RWPE1 (cell line): ENCODE measurements at regions not wholly inside any gene's neighbourhood (a gene's known extent, or its start where the extent isn't known, plus 50 kb on each side); places are given as distances from the start of the nearest gene placed in this dataset.

Experiments
- CTCF ChIA-PET: fragments of 350-600 bp; sonication (Branson Sonifier 250); formaldehyde crosslinking; extraction: SDS; loops from one replicate; lab custom pipeline; 2021; lab: Yijun Ruan, JAX
- POLR2A ChIA-PET: fragments of 400-600 bp; formaldehyde crosslinking; extraction: SDS; loops from one replicate; lab custom pipeline; 2020; ENCODE audit warnings: antibody characterized with exemption; ENCODE audit not compliant: low non-redundant PET; lab: Yijun Ruan, JAX
- DNase-seq: peaks from one replicate; pipeline ENCODE4 v3.0.0; 2012; ENCODE audit warnings: low spot score
- H3K27ac ChIP-seq: fragments of 450-650 bp; 2 replicates; pipeline ENCODE4 v1.5.1; 2017
- TF ChIP-seq, protein P1 (sequence below): fragments of 450-650 bp; conservative IDR thresholded peaks from 2 replicates; pipeline ENCODE4 v1.5.1; 2017; ENCODE audit warnings: low read depth, mild to moderate bottlenecking

DNA sequence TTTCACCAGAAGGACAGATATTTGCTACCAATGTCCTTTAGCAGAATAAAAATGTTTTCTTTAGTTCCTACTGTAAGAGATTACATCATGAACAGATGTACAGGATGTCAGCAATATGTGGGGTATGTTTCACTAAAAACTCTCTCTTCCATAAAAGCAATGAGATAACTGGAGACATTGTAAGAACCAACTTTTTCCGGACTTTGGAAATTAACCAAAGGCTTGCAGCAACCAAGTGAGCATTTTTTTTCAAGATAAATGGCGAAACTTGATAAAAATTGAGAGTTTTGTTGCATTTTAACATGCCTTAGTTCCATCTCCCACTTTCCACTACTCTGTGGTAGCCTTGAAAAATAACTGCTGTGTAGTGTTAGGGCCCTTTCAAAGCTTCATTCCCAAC, 429.8 kb upstream of the CDH2 start:
- ChIA-PET POLR2A (no interaction called here), CTCF (interaction anchor here (0.6 kb wide), 2 partner anchors 943 to 1057 kb away, joined by 3 to 4 read pairs; no protein-coding TSS in a partner anchor)
- no peak for DNase-seq
- TF ChIP-seq, protein P1, sequence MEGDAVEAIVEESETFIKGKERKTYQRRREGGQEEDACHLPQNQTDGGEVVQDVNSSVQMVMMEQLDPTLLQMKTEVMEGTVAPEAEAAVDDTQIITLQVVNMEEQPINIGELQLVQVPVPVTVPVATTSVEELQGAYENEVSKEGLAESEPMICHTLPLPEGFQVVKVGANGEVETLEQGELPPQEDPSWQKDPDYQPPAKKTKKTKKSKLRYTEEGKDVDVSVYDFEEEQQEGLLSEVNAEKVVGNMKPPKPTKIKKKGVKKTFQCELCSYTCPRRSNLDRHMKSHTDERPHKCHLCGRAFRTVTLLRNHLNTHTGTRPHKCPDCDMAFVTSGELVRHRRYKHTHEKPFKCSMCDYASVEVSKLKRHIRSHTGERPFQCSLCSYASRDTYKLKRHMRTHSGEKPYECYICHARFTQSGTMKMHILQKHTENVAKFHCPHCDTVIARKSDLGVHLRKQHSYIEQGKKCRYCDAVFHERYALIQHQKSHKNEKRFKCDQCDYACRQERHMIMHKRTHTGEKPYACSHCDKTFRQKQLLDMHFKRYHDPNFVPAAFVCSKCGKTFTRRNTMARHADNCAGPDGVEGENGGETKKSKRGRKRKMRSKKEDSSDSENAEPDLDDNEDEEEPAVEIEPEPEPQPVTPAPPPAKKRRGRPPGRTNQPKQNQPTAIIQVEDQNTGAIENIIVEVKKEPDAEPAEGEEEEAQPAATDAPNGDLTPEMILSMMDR: no peak
- no peak overlapping the region for H3K27ac ChIP-seq

DNA sequence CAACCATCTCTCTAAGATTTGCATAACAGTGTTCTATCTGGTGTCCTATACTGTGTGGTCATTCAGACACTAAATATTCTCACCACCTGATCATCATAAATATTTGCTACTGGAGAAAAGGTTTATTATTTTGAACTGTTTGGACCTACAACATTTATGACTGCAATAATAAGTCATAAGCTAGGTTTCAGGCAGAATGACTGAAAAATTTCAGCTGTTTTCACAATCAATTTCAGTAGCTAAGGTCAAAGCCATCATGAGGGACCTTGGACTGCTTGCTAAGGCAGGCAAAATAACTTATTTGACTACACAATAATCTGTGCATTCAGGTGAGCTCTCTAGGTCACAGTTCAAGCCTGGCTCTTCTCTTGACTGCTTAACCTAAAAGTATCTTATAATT, 425.5 kb upstream of the CDH2 start:
- TF ChIP-seq, protein P1: no peak
- POLR2A ChIA-PET: no interaction called here
- no peak for DNase-seq
- CTCF ChIA-PET: no interaction called here
- no peak overlapping the region for H3K27ac ChIP-seq

DNA sequence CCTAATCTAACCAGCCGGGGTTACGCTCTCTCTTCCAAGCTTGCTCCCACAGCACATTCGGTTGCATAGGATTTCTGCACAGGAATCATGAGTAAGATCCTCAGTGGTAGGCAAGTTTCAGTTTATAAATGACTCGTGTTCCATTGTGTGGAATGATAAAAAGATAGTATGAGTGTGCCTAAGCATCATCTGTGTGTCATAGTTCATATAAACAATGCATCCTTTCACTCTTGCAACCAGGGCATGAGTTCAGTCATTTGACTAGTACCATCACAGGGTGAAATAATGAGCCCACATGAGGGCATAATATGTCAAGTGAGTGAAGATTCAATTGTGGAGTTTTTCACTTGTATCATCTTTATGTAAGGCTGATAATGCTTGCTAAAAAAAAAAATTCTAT, 417.1 kb upstream of the CDH2 start:
- no peak for DNase-seq
- CTCF ChIA-PET: interaction anchor here (0.7 kb wide), 1 partner anchor 689 kb away, joined by 3 read pairs; no protein-coding TSS in a partner anchor
- POLR2A ChIA-PET: no interaction called here
- H3K27ac ChIP-seq: no peak overlapping the region
- TF ChIP-seq, protein P1: no peak

DNA sequence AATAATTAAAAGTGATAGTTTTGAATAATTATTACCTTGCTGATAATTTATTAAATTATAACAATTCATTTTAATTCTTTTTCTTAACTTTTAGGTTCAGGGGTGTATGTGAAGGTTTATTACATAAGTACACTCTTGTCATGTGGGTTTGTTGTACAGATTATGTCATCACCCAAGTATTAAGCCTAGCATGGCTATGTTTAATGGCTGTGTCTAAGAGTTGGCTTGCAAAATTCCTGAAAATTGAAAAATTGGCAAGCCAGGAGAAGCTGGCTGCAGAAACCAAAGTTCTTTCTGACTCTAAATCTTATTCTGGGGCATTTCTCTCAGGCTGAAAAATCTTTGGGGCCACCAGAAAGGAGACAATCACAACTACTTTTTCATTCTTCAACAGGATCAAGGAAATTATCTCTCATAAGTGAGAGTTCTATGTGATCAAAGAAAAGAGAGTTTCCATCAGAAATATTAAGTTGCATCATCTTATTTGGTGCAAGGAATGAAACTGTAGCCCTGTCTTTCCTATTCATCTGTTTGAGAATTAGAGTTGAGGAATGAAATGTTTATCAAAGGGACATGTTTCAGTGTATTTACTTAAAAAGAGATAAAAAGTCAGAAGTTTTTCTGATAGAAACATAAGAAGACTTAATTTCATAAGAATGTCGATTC, 412.1 kb upstream of the CDH2 start:
- DNase-seq: no peak
- POLR2A ChIA-PET: no interaction called here
- no peak overlapping the region for H3K27ac ChIP-seq
- TF ChIP-seq, protein P1: no peak
- CTCF ChIA-PET: no interaction called here

DNA sequence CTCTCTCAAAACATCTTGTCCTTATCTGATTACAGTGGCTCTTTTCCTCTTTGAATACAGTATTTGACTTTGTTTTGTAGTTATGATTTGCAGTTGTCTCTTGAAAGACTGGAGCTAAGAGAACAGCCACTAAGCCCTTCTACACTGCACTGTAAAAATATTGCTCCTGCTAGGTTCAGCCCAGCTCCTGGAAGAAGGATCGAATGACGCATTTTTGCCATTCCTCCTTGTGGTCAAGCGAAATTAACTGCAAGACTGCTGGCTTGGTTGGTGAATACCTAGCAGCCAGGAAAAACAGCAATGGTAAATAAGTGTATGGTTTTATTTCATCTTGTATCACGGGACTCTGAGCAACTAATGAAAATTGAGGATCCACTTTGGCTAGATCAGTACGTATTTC, 407.8 kb upstream of the CDH2 start:
- H3K27ac ChIP-seq: no peak overlapping the region
- no peak for DNase-seq
- ChIA-PET CTCF (no interaction called here), POLR2A (no interaction called here)
- TF ChIP-seq, protein P1: no peak

DNA sequence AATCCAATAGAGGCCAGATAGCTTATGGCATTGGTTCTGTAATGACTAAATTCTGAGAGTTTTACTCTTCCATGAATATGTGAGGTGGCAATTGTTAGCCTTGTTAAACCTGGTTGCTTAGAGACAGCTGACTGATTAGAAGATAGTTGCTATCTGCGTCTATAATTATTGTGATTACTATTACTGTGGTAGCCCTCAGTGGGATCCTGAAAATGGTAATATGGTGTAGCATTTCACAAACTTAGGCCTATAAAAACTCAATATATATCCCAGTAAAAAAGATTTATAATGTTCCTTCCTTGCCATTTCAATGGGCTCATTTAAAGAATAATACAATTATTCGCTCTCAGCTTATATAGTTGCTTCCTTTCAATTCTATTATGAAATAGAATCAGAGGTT, 405.8 kb upstream of the CDH2 start:
- ChIA-PET POLR2A (no interaction called here), CTCF (no interaction called here)
- no peak overlapping the region for H3K27ac ChIP-seq
- DNase-seq: no peak
- TF ChIP-seq, protein P1: no peak
